HEK293 (cell line): ENCODE measurements at regions not wholly inside any gene's neighbourhood (a gene's known extent, or its start where the extent isn't known, plus 50 kb on each side); places are given as distances from the start of the nearest gene placed in this dataset.

ENCODE experiments used
- CTCF ChIP-seq: fragments of 450-650 bp; formaldehyde crosslinking; IDR thresholded peaks from 2 replicates; pipeline ENCODE4 v1.5.1; 2016; ENCODE audit warnings: missing biosample characterization, missing genetic modification characterization
- KLF7 ChIP-seq: fragments of 450-650 bp; formaldehyde crosslinking; IDR thresholded peaks from 2 replicates; pipeline ENCODE4 v1.5.1; 2016; ENCODE audit warnings: missing biosample characterization, missing genetic modification characterization, borderline replicate concordance
- PATZ1 ChIP-seq: fragments of 450-650 bp; formaldehyde crosslinking; IDR thresholded peaks from 2 replicates; pipeline ENCODE4 v1.5.1; 2016; ENCODE audit warnings: missing biosample characterization, missing genetic modification characterization
- REST ChIP-seq: fragments of 450-650 bp; formaldehyde crosslinking; IDR thresholded peaks from 2 replicates; pipeline ENCODE4 v1.5.1; 2016; ENCODE audit warnings: missing biosample characterization, missing genetic modification characterization
- SCRT1 ChIP-seq: fragments of 450-650 bp; formaldehyde crosslinking; IDR thresholded peaks from 2 replicates; pipeline ENCODE4 v1.5.1; 2016; ENCODE audit warnings: missing biosample characterization, missing genetic modification characterization, borderline replicate concordance
- SP3 ChIP-seq: fragments of 450-650 bp; formaldehyde crosslinking; IDR thresholded peaks from 2 replicates; pipeline ENCODE4 v1.5.1; 2016; ENCODE audit warnings: missing biosample characterization, missing genetic modification characterization
- TSHZ1 ChIP-seq: fragments of 450-650 bp; formaldehyde crosslinking; IDR thresholded peaks from 2 replicates; pipeline ENCODE4 v1.5.1; 2016; ENCODE audit warnings: missing biosample characterization, missing genetic modification characterization, borderline replicate concordance
- YY2 ChIP-seq: fragments of 450-650 bp; formaldehyde crosslinking; IDR thresholded peaks from 2 replicates; pipeline ENCODE4 v1.5.1; 2016; ENCODE audit warnings: missing biosample characterization, missing genetic modification characterization
- ZBTB17 ChIP-seq: fragments of 450-650 bp; formaldehyde crosslinking; IDR thresholded peaks from 2 replicates; pipeline ENCODE4 v1.5.1; 2016; ENCODE audit warnings: missing biosample characterization, missing genetic modification characterization
- ZBTB49 ChIP-seq: fragments of 450-650 bp; formaldehyde crosslinking; IDR thresholded peaks from 2 replicates; pipeline ENCODE4 v1.5.1; 2016; ENCODE audit warnings: missing biosample characterization, missing genetic modification characterization, low read depth
- ZFP37 ChIP-seq: fragments of 450-650 bp; formaldehyde crosslinking; IDR thresholded peaks from 2 replicates; pipeline ENCODE4 v1.5.1; 2016; ENCODE audit warnings: missing biosample characterization, missing genetic modification characterization
- ZNF138 ChIP-seq: fragments of 450-650 bp; formaldehyde crosslinking; IDR thresholded peaks from 2 replicates; pipeline ENCODE4 v1.5.1; 2016; ENCODE audit warnings: missing biosample characterization, missing genetic modification characterization, borderline replicate concordance
- ZNF148 ChIP-seq: fragments of 450-650 bp; formaldehyde crosslinking; IDR thresholded peaks from 2 replicates; pipeline ENCODE4 v1.5.0; 2017; ENCODE audit warnings: missing biosample characterization, missing genetic modification characterization, borderline replicate concordance
- ZNF202 ChIP-seq: fragments of 450-650 bp; formaldehyde crosslinking; IDR thresholded peaks from 2 replicates; pipeline ENCODE4 v1.5.1; 2016; ENCODE audit warnings: missing biosample characterization, missing genetic modification characterization, borderline replicate concordance
- ZNF239 ChIP-seq: fragments of 450-650 bp; formaldehyde crosslinking; IDR thresholded peaks from 2 replicates; pipeline ENCODE4 v1.5.1; 2016; ENCODE audit warnings: missing biosample characterization, missing genetic modification characterization
- ZNF433 ChIP-seq: fragments of 450-650 bp; formaldehyde crosslinking; IDR thresholded peaks from 2 replicates; pipeline ENCODE4 v1.5.1; 2016; ENCODE audit warnings: missing biosample characterization, missing genetic modification characterization, low read depth
- ZNF473 ChIP-seq: fragments of 450-650 bp; formaldehyde crosslinking; IDR thresholded peaks from 2 replicates; pipeline ENCODE4 v1.5.1; 2017; ENCODE audit warnings: missing biosample characterization, missing genetic modification characterization
- ZNF596 ChIP-seq: fragments of 450-650 bp; IDR thresholded peaks from 2 replicates; pipeline ENCODE4 v1.5.0; 2018; ENCODE audit warnings: missing biosample characterization, mild to moderate bottlenecking, missing genetic modification characterization, moderate library complexity
- ZNF621 ChIP-seq: fragments of 450-650 bp; formaldehyde crosslinking; IDR thresholded peaks from 2 replicates; pipeline ENCODE4 v1.5.1; 2017; ENCODE audit warnings: missing biosample characterization, missing genetic modification characterization
- ZNF792 ChIP-seq: fragments of 450-650 bp; formaldehyde crosslinking; IDR thresholded peaks from 2 replicates; pipeline ENCODE4 v1.5.1; 2016; ENCODE audit warnings: missing biosample characterization, missing genetic modification characterization

- TF ChIP-seq ZFP37 (tag by site-specific recombination) = no peak
- TF ChIP-seq SP3 (tag by site-specific recombination) = no peak
- no peak for TF ChIP-seq ZNF239 (tag by site-specific recombination)
- TF ChIP-seq ZNF792 (tag by site-specific recombination) = no peak
- TF ChIP-seq SCRT1 (tag by site-specific recombination) = no peak
- no peak for TF ChIP-seq ZNF148 (tag by site-specific recombination)
- no peak for TF ChIP-seq ZNF138 (tag by site-specific recombination)
- no peak for TF ChIP-seq ZNF596
- 0 out of 2 replicates have a peak, but pooled peaks have one; percentile 56 for TF ChIP-seq ZBTB49 (tag by site-specific recombination)
- no peak for TF ChIP-seq YY2 (tag by site-specific recombination)
- TF ChIP-seq ZNF433 = no peak
- no peak for TF ChIP-seq TSHZ1
- no peak for TF ChIP-seq ZNF473 (tag by site-specific recombination)
- TF ChIP-seq PATZ1 (tag by site-specific recombination) = 0 out of 2 replicates have a peak, but pooled peaks have one; percentile 31
- no peak for TF ChIP-seq ZBTB17 (tag by site-specific recombination)
- no peak for TF ChIP-seq ZNF621 (tag by site-specific recombination)
- no peak for TF ChIP-seq REST
- TF ChIP-seq KLF7 (tag by site-specific recombination) = peak; percentile 41; the same call in 1 of the 2 replicates
- no peak for TF ChIP-seq CTCF (tag by site-specific recombination)
- TF ChIP-seq ZNF202 = no peak
These were observed 127.3 kb upstream of the NUDT7 start (continued) for GRCh38 chr16:77594799-77595596.
